ENCODE measurements at regions not wholly inside any gene's neighbourhood (a gene's known extent, or its start where the extent isn't known, plus 50 kb on each side); places are given as distances from the start of the nearest gene placed in this dataset.
A peak's percentile ranks its signal among the peaks of the same experiment; 100 is the strongest.

- TF ChIP-seq CEBPB (IDR thresholded peaks at IDR 0.05; ENCODE audit: low read depth, low read length) (no peak), CTCF (conservative IDR thresholded peaks at IDR 0.05; ENCODE audit: low read depth, low read length) (no peak), RFX5 (IDR thresholded peaks at IDR 0.05; ENCODE audit: low read depth, low read length) (no peak), POLR2A (IDR thresholded peaks at IDR 0.05; ENCODE audit: low read depth, low read length) (no peak), RAD21 (IDR thresholded peaks at IDR 0.05; ENCODE audit: low read length) (no peak), USF2 (IDR thresholded peaks at IDR 0.05; ENCODE audit: low read depth, low read length) (no peak), BHLHE40 (IDR thresholded peaks at IDR 0.05; ENCODE audit: low read depth, low read length) (no peak), MAFK (IDR thresholded peaks at IDR 0.05; ENCODE audit: low read depth, low read length) (peak; percentile 34; the same call in 1 of the 2 replicates)
These were observed 176.7 kb upstream of the FAT1 start for GRCh38 chr4:186900232-186900900.
